Effector memory CD8-positive, alpha-beta T cell (primary cell): ENCODE measurements at regions not wholly inside any gene's neighbourhood (a gene's known extent, or its start where the extent isn't known, plus 50 kb on each side); places are given as distances from the start of the nearest gene placed in this dataset.

Source experiments
- ATAC-seq: fragments of 150-1000 bp; cut with Tn5 transposase; replicated peaks from 2 replicates; pipeline ENCODE4 v1.10.0; 2021; ENCODE audit warnings: mild to moderate bottlenecking, moderate library complexity
- DNase-seq, 3 experiments: peaks; one replicate each; pipeline ENCODE4 v3.0.0; 2021
- H3K27ac Mint-ChIP-seq, 2 donors: one replicate each; pipeline ENCODE4 v1.8.0; 2022; ENCODE audit warnings: mild to moderate bottlenecking in 2 of 2, mixed read lengths in 2 of 2, moderate library complexity in 2 of 2
- H3K27me3 Mint-ChIP-seq, 2 donors: one replicate each; pipeline ENCODE4 v1.8.0; 2022; ENCODE audit warnings: mixed read lengths in 2 of 2
- H3K36me3 Mint-ChIP-seq: one replicate; pipeline ENCODE4 v1.8.0; 2022; ENCODE audit warnings: mild to moderate bottlenecking, moderate library complexity, mixed read lengths; ENCODE audit not compliant: insufficient read depth
- H3K4me1 Mint-ChIP-seq, 2 donors: one replicate each; pipeline ENCODE4 v1.8.0; 2022; ENCODE audit warnings: low read depth in 2 of 2, mixed read lengths in 2 of 2
- H3K4me3 Mint-ChIP-seq, 2 donors: one replicate each; pipeline ENCODE4 v1.8.0; 2022; ENCODE audit warnings: mild to moderate bottlenecking in 2 of 2, mixed read lengths in 2 of 2, moderate library complexity in 2 of 2
- H3K9me3 Mint-ChIP-seq, 2 donors: one replicate each; pipeline ENCODE4 v1.8.0; 2022; ENCODE audit warnings: mixed read lengths in 2 of 2

DNA sequence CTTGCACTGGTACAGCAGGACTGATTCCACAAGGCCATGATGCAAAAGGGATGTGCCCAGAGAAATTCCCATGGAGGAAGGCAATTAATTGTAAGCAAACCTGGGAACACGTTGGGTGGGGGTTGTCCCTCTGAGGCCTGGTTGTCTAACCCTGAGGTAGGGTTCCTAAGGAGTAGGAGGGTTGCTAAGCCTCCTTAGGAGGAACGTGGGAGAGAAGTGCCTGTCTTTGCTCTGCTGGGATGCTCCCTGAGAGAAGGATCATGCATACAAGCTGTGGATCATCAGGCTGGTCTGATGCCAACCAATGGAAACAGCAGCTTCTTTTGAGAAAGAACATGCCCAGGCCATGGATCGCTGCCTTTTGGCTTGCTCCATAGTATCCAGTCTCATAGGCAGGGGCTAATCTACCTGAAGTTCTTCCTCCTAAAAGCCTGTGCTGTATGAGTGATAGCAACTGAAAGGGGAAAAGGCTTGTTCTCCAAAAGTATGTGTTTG lies 203.7 kb upstream of the NPVF start:
- Mint-ChIP-seq H3K27ac (no peak overlapping the region), H3K36me3 (no peaks in the 10 kb centered on the region), H3K9me3 (no peaks in the 10 kb centered on the region), H3K27me3 (peaks cover 7 to 12% of the 10 kb centered on the region in 2 donors), H3K4me1 (no peaks in the 10 kb centered on the region), H3K4me3 (no peak overlapping the region)
- DNase-seq = no peak
- no peak for ATAC-seq

DNA sequence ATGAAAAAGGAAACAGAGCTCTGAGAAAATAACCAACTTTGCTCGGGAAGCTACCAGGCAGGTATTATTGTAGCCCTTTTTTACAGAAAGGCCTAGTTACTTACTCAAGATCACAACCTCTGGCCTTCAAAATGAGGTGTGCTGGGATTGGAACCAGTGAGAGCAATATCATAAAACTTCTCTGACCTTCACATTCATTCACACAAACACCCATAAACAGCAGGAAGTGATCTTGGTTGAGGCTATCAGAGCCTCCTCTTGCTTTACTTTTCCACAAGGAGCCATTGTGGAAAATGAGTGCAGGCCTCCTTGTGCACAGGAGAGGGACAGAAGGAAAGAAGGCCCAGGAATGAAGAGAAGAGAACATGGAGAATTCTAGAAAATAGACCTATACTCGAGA lies 204.5 kb upstream of the NPVF start:
- H3K4me3 Mint-ChIP-seq = no peak overlapping the region
- no peaks in the 10 kb centered on the region for H3K36me3 Mint-ChIP-seq
- H3K4me1 Mint-ChIP-seq = no peaks in the 10 kb centered on the region
- H3K27ac Mint-ChIP-seq = no peak overlapping the region
- no peaks in the 10 kb centered on the region for H3K9me3 Mint-ChIP-seq
- no peak for DNase-seq
- no peak for ATAC-seq
- peaks cover 7 to 12% of the 10 kb centered on the region in 2 donors for H3K27me3 Mint-ChIP-seq

GRCh38 chr7:25436413-25436812 lies 208.1 kb upstream of the NPVF start:
- Mint-ChIP-seq H3K9me3 (peaks cover 7 to 9% of the 10 kb centered on the region in 2 donors), H3K4me1 (no peaks in the 10 kb centered on the region), H3K4me3 (no peak overlapping the region), H3K36me3 (no peaks in the 10 kb centered on the region), H3K27ac (no peak overlapping the region), H3K27me3 (peaks cover 15 to 19% of the 10 kb centered on the region in 2 donors)
- ATAC-seq = no peak
- no peak for DNase-seq

DNA sequence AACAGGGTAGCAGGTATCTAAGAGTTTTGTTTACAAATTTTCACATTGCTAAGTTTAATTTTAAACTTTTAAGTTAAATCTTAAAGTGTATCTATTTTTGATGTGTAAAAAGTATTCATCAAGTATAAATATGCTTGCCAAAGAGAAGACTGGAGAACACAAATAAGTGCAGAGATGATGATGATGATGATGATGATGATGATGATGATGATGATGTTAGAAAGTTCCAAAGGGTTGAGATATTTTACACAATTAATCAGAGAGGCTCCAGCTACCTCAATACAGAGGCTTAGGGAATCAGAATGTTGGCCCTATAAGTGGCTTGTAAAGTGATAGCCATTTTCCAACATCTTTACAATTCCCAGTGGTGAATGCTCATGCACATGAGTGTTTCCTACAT lies 209.0 kb upstream of the NPVF start:
- DNase-seq = no peak
- Mint-ChIP-seq H3K4me1 (no peaks in the 10 kb centered on the region), H3K4me3 (no peak overlapping the region), H3K9me3 (peaks cover 9 to 15% of the 10 kb centered on the region in 2 donors), H3K27me3 (peaks cover 11 to 12% of the 10 kb centered on the region in 2 donors), H3K36me3 (no peaks in the 10 kb centered on the region), H3K27ac (no peak overlapping the region)
- ATAC-seq = no peak

DNA sequence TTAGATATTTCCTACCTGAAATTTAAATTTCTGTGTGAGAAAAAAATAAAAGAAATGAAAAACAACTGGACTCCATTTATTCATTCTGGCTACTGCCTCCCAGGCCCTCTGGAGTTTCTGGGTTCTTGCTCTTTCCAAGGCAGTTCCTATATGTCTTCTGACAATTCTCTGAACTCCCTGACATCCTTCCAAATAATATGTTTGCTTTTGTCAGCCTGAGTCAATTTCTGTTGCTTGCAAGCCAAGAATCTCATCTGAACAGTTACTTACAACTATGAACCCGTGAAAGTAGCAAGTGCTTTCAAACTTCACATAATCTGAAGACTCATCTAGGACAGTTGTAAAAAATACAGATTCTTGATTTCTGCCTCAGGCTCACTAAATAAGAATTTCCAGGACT lies 216.7 kb upstream of the NPVF start:
- Mint-ChIP-seq H3K4me3 (no peak overlapping the region), H3K36me3 (no peaks in the 10 kb centered on the region), H3K9me3 (peaks cover 14 to 40% of the 10 kb centered on the region in 2 donors), H3K4me1 (no peaks in the 10 kb centered on the region), H3K27ac (no peak overlapping the region), H3K27me3 (peaks cover 16 to 23% of the 10 kb centered on the region in 2 donors)
- DNase-seq (no peak), ATAC-seq (no peak)

GRCh38 chr7:25448301-25448700 lies 220.0 kb upstream of the NPVF start:
- Mint-ChIP-seq H3K27me3 (peaks cover 5 to 6% of the 10 kb centered on the region in 2 donors), H3K27ac (no peak overlapping the region), H3K36me3 (no peaks in the 10 kb centered on the region), H3K4me3 (no peak overlapping the region), H3K4me1 (no peaks in the 10 kb centered on the region), H3K9me3 (peaks cover 5 to 17% of the 10 kb centered on the region in 2 donors)
- DNase-seq (no peak), ATAC-seq (no peak)

DNA sequence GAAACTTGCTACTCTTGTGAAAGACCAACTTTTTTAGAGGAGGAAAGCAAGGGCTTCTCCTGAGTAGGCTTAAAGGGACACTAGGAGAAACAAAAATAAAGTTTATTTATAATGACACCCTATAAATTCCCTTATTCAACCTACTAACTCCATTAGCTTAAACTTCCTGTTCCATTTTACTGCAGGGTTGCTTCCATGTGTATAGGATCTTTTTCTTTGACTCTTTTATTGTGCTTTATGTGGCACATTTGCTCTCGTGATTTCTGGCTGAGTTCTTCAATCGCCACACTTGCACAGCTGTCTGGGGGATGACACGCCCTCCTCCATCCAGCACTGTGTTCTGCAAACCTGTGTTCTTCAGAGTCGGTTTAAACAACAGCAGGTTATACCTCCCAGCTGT lies 225.7 kb upstream of the NPVF start:
- Mint-ChIP-seq H3K36me3 (no peaks in the 10 kb centered on the region), H3K27ac (no peak overlapping the region), H3K4me1 (no peaks in the 10 kb centered on the region), H3K4me3 (no peak overlapping the region), H3K9me3 (no peaks in the 10 kb centered on the region), H3K27me3 (no peaks in the 10 kb centered on the region)
- DNase-seq (no peak), ATAC-seq (no peak)

- DNase-seq (no peak), ATAC-seq (no peak)
- Mint-ChIP-seq H3K9me3 (no peaks in the 10 kb centered on the region), H3K4me3 (no peak overlapping the region), H3K27me3 (no peaks in the 10 kb centered on the region), H3K36me3 (no peaks in the 10 kb centered on the region), H3K27ac (no peak overlapping the region), H3K4me1 (no peaks in the 10 kb centered on the region)
Measured at GRCh38 chr7:25454562-25455041, 226.3 kb upstream of the NPVF start.

DNA sequence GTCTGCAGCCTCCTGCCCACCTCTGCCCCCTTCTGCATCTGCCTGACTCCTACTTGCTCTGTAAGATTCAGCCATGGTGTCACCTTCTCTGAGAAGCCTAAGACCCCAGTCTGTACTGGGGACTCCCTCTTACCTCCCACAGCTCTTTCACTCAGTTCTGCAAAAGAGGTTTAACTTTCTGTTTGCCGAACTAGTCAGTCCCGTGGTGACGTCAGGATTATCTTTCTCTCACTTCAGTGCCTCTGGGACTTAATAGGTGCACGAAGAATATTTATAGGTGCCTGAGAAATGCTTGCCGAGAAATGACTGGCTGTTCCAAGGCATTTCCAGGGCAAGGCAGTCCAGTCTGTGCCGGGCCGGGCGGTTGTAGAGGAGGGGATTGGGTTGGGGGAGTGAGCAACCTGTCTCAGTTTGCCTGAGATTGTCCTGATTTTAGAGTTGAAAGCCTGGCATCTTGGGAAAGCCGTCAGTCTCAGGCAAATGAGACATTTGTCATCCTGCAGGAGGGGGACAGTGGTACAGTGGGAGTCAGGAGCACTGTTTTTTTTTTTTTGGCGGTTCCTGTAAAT lies 227.5 kb upstream of the NPVF start:
- Mint-ChIP-seq H3K27ac (no peak overlapping the region), H3K27me3 (peaks cover 0 to 7% of the 10 kb centered on the region in 2 donors), H3K9me3 (no peaks in the 10 kb centered on the region), H3K4me3 (no peak overlapping the region), H3K36me3 (no peaks in the 10 kb centered on the region), H3K4me1 (no peaks in the 10 kb centered on the region)
- DNase-seq (no peak), ATAC-seq (no peak)

- Mint-ChIP-seq H3K4me3 (no peak overlapping the region), H3K36me3 (no peaks in the 10 kb centered on the region), H3K4me1 (no peaks in the 10 kb centered on the region), H3K27me3 (peaks cover 0 to 8% of the 10 kb centered on the region in 2 donors), H3K9me3 (no peaks in the 10 kb centered on the region), H3K27ac (no peak overlapping the region)
- DNase-seq (no peak), ATAC-seq (no peak)
Measured at GRCh38 chr7:25456467-25457171, 228.3 kb upstream of the NPVF start.

GRCh38 chr7:25459057-25459456 lies 230.8 kb upstream of the NPVF start:
- no peak for ATAC-seq
- DNase-seq = no peak
- H3K36me3 Mint-ChIP-seq = no peaks in the 10 kb centered on the region
- H3K27me3 Mint-ChIP-seq = peaks cover 13 to 14% of the 10 kb centered on the region in 2 donors
- H3K4me3 Mint-ChIP-seq = no peak overlapping the region
- H3K4me1 Mint-ChIP-seq = no peaks in the 10 kb centered on the region
- no peaks in the 10 kb centered on the region for H3K9me3 Mint-ChIP-seq
- H3K27ac Mint-ChIP-seq = no peak overlapping the region

- Mint-ChIP-seq H3K27ac (no peak overlapping the region), H3K36me3 (no peaks in the 10 kb centered on the region), H3K27me3 (peaks cover 14 to 23% of the 10 kb centered on the region in 2 donors), H3K4me1 (no peaks in the 10 kb centered on the region), H3K9me3 (no peaks in the 10 kb centered on the region), H3K4me3 (no peak overlapping the region)
- no peak for ATAC-seq
- DNase-seq = no peak
Measured at GRCh38 chr7:25460433-25460832, 232.1 kb upstream of the NPVF start.

- no peak for DNase-seq
- no peaks in the 10 kb centered on the region for H3K9me3 Mint-ChIP-seq
- no peak overlapping the region for H3K4me3 Mint-ChIP-seq
- H3K27ac Mint-ChIP-seq = no peak overlapping the region
- H3K4me1 Mint-ChIP-seq = no peaks in the 10 kb centered on the region
- no peaks in the 10 kb centered on the region for H3K36me3 Mint-ChIP-seq
- no peak for ATAC-seq
- H3K27me3 Mint-ChIP-seq = peaks cover 32 to 42% of the 10 kb centered on the region in 2 donors
Measured at GRCh38 chr7:25469669-25470068, 241.4 kb upstream of the NPVF start.

- Mint-ChIP-seq H3K9me3 (no peaks in the 10 kb centered on the region), H3K27ac (no peak overlapping the region), H3K27me3 (peaks cover 14 to 29% of the 10 kb centered on the region in 2 donors), H3K4me1 (no peaks in the 10 kb centered on the region), H3K4me3 (no peak overlapping the region), H3K36me3 (peaks cover 6% of the 10 kb centered on the region)
- ATAC-seq (no peak), DNase-seq (no peak)
Measured at GRCh38 chr7:25476863-25477499, 248.7 kb upstream of the NPVF start.
